Suprapubic skin (tissue), 4 donors: ENCODE measurements at regions not wholly inside any gene's neighbourhood (a gene's known extent, or its start where the extent isn't known, plus 50 kb on each side); places are given as distances from the start of the nearest gene placed in this dataset.

Experiments used
- EP300 ChIP-seq: sonication (generic); formaldehyde crosslinking; IDR thresholded peaks from one replicate; pipeline ENCODE4 v1.6.1; 2017; ENCODE audit warnings: antibody characterized with exemption
- POLR2A ChIP-seq, 2 donors: fragments of 450-650 bp; IDR thresholded peaks; one replicate each; pipeline ENCODE4 v1.6.1; 2017; ENCODE audit warnings: antibody characterized with exemption in 2 of 2, mild to moderate bottlenecking in 2 of 2, moderate library complexity in 2 of 2
- POLR2AphosphoS5 ChIP-seq, 3 donors: sonication (generic); formaldehyde crosslinking; IDR thresholded peaks; one replicate each; pipeline ENCODE4 v1.6.1; 2017; ENCODE audit warnings: antibody characterized with exemption in 3 of 3
- TF ChIP-seq, protein P1 (sequence below), 2 donors: fragments of 200-600 bp in 1 of 2; fragments of 450-650 bp in 1 of 2; sonication (generic) in 1 of 2; IDR thresholded peaks; one replicate each; pipeline ENCODE4 v1.5.1; 2016 to 2019; ENCODE audit warnings: antibody characterized with exemption in 2 of 2, mild to moderate bottlenecking in 1 of 2, moderate library complexity in 1 of 2

DNA sequence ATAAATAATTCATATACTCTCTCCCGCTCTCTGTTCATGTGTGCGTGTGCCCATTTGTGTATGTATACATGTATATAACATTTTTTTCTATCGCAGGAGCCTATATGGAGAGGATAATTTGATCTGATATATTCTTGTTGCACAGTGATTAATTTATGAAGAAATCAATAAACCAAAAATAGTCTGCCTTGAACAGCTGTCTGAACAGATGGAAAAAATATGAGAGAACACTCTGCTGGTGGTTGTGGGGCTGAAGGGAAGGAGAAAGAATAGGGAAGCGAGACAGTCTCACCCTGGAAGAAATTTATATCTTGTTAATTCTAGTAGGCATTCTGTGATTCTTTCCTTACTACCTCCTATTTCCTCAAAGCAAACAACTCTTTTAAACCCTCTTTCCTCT, 96.6 kb upstream of the B3GAT2 start:
- TF ChIP-seq POLR2A (IDR thresholded peaks at IDR 0.05) (no peak), POLR2AphosphoS5 (IDR thresholded peaks at IDR 0.05) (no peak), EP300 (no peak)
- TF ChIP-seq, protein P1, sequence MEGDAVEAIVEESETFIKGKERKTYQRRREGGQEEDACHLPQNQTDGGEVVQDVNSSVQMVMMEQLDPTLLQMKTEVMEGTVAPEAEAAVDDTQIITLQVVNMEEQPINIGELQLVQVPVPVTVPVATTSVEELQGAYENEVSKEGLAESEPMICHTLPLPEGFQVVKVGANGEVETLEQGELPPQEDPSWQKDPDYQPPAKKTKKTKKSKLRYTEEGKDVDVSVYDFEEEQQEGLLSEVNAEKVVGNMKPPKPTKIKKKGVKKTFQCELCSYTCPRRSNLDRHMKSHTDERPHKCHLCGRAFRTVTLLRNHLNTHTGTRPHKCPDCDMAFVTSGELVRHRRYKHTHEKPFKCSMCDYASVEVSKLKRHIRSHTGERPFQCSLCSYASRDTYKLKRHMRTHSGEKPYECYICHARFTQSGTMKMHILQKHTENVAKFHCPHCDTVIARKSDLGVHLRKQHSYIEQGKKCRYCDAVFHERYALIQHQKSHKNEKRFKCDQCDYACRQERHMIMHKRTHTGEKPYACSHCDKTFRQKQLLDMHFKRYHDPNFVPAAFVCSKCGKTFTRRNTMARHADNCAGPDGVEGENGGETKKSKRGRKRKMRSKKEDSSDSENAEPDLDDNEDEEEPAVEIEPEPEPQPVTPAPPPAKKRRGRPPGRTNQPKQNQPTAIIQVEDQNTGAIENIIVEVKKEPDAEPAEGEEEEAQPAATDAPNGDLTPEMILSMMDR (IDR thresholded peaks at IDR 0.05) = no peak
